ENCODE measurements at regions not wholly inside any gene's neighbourhood (a gene's known extent, or its start where the extent isn't known, plus 50 kb on each side); places are given as distances from the start of the nearest gene placed in this dataset.

DNA sequence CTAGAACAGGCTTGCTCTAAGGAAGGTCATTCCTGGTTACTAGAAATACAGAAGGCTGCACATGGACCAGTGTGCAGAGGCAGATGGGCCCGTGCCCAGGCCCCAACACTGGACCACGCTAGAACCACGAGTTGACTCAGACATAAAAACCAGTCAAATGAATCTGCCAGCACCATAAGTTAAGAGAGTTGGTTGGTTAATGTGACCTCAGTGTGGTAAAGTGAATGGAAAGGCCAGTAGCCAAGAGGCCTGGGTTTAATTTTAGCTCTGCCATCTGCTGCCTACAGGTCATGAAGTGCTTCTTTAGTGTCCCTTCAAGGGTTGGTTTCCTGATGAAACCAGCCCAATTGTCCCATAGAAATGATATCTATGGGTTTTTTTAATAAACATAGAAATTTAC lies 329.6 kb upstream of the NRP1 start:
- H4K20me1 ChIP-seq (ENCODE audit: insufficient read depth, low read length) = no peaks in the 10 kb centered on the region
- no peaks in the 10 kb centered on the region for H3K36me3 ChIP-seq (ENCODE audit: insufficient read depth, low read length)
- H3K4me1 ChIP-seq (ENCODE audit: insufficient read depth, low read length) = peaks cover 6% of the 10 kb centered on the region
- H3K27ac ChIP-seq (ENCODE audit: low read depth, low read length) = no peak overlapping the region
- no peaks in the 10 kb centered on the region for H3K9me3 ChIP-seq (ENCODE audit: low read depth, low read length)
- H3K4me3 ChIP-seq (ENCODE audit: insufficient read depth, low read length) = no peak overlapping the region
- no peak for DNase-seq (ENCODE audit: insufficient read length, low spot score, missing footprints)
- H3K27me3 ChIP-seq (ENCODE audit: insufficient read depth, low read length) = no peaks in the 10 kb centered on the region
- TF ChIP-seq, protein P1, sequence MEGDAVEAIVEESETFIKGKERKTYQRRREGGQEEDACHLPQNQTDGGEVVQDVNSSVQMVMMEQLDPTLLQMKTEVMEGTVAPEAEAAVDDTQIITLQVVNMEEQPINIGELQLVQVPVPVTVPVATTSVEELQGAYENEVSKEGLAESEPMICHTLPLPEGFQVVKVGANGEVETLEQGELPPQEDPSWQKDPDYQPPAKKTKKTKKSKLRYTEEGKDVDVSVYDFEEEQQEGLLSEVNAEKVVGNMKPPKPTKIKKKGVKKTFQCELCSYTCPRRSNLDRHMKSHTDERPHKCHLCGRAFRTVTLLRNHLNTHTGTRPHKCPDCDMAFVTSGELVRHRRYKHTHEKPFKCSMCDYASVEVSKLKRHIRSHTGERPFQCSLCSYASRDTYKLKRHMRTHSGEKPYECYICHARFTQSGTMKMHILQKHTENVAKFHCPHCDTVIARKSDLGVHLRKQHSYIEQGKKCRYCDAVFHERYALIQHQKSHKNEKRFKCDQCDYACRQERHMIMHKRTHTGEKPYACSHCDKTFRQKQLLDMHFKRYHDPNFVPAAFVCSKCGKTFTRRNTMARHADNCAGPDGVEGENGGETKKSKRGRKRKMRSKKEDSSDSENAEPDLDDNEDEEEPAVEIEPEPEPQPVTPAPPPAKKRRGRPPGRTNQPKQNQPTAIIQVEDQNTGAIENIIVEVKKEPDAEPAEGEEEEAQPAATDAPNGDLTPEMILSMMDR (IDR thresholded peaks at IDR 0.05; ENCODE audit: extremely low read depth, low read depth, low read length) = no peak
- H3K4me2 ChIP-seq (ENCODE audit: insufficient read depth, low read length) = no peak overlapping the region
- no peaks in the 10 kb centered on the region for H3K79me2 ChIP-seq (ENCODE audit: insufficient read depth, low read length)
- no peak overlapping the region for H2AFZ ChIP-seq (ENCODE audit: low read length)

DNA sequence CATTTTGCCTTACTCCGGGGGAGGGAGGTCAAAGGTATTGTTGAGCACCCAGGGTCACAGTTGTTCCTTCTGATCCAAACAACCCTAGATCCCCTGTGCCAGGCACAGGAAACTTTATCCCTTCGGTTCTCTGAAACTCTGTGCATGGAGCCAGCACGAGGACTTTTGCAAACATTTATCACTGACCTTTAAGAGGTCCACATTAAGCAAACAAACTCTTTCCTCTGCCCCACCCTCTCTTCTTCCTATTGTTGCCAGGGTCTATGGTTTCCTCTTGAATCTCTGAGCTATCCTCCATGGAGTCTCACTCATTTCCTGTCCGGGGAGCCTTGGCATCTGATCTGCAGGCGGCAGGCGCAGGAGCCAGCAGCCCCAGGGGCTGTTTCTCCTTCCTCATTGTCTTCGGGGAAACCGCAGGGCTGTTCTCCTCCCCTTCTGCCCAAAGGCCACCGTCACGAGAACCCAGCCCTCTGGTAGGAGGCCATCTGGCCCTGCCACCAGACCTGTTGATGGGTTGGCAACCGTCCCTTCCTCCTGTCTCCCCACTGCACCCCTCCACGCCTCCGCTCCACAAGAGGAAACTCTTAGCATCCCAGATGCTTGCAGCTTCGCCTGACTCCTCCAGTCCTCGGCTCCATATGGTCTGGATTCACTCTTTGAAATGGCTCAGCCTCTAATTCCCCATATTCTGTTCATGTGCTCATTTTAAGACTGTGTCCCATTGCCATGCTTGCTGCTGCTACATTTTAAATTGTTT lies 327.3 kb upstream of the NRP1 start:
- peak overlapping the region; percentile 29 for H3K4me3 ChIP-seq (ENCODE audit: insufficient read depth, low read length)
- TF ChIP-seq, protein P1 (IDR thresholded peaks at IDR 0.05; ENCODE audit: extremely low read depth, low read depth, low read length) = no peak
- peak overlapping the region; percentile 83 for H2AFZ ChIP-seq (ENCODE audit: low read length)
- H3K36me3 ChIP-seq (ENCODE audit: insufficient read depth, low read length) = no peaks in the 10 kb centered on the region
- no peak overlapping the region for H3K27ac ChIP-seq (ENCODE audit: low read depth, low read length)
- H3K4me2 ChIP-seq (ENCODE audit: insufficient read depth, low read length) = peak overlapping the region; percentile 51
- DNase-seq (ENCODE audit: insufficient read length, low spot score, missing footprints) = peak; percentile 39
- no peaks in the 10 kb centered on the region for H4K20me1 ChIP-seq (ENCODE audit: insufficient read depth, low read length)
- H3K27me3 ChIP-seq (ENCODE audit: insufficient read depth, low read length) = no peaks in the 10 kb centered on the region
- peaks cover 9% of the 10 kb centered on the region for H3K4me1 ChIP-seq (ENCODE audit: insufficient read depth, low read length)
- no peaks in the 10 kb centered on the region for H3K9me3 ChIP-seq (ENCODE audit: low read depth, low read length)
- H3K79me2 ChIP-seq (ENCODE audit: insufficient read depth, low read length) = no peaks in the 10 kb centered on the region

DNA sequence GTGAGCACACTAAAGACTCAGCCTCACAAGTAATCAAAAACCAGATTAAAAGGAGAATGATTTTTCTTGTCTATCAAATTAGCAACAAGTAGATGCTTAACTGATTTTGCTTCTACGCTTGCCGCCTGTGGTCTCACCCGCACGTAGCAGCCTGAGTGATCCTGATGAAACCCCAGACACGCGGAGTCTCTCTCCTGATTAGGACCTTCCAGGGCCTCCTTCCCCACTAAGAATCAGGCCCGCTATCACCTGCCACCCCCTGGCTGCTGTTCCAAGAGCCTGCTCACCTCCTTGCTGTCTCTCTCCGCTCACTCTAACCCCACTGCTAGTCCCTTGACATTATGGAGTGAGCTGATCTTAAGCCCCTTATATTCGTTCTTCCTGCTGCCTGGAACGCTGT lies 325.9 kb upstream of the NRP1 start:
- TF ChIP-seq, protein P1 (IDR thresholded peaks at IDR 0.05; ENCODE audit: extremely low read depth, low read depth, low read length) = no peak
- H3K9me3 ChIP-seq (ENCODE audit: low read depth, low read length) = no peaks in the 10 kb centered on the region
- H3K36me3 ChIP-seq (ENCODE audit: insufficient read depth, low read length) = no peaks in the 10 kb centered on the region
- H3K79me2 ChIP-seq (ENCODE audit: insufficient read depth, low read length) = no peaks in the 10 kb centered on the region
- H3K4me2 ChIP-seq (ENCODE audit: insufficient read depth, low read length) = no peak overlapping the region
- H3K27me3 ChIP-seq (ENCODE audit: insufficient read depth, low read length) = no peaks in the 10 kb centered on the region
- H4K20me1 ChIP-seq (ENCODE audit: insufficient read depth, low read length) = no peaks in the 10 kb centered on the region
- no peak overlapping the region for H3K4me3 ChIP-seq (ENCODE audit: insufficient read depth, low read length)
- H2AFZ ChIP-seq (ENCODE audit: low read length) = no peak overlapping the region
- DNase-seq (ENCODE audit: insufficient read length, low spot score, missing footprints) = no peak
- H3K27ac ChIP-seq (ENCODE audit: low read depth, low read length) = no peak overlapping the region
- peaks cover 9% of the 10 kb centered on the region for H3K4me1 ChIP-seq (ENCODE audit: insufficient read depth, low read length)

DNA sequence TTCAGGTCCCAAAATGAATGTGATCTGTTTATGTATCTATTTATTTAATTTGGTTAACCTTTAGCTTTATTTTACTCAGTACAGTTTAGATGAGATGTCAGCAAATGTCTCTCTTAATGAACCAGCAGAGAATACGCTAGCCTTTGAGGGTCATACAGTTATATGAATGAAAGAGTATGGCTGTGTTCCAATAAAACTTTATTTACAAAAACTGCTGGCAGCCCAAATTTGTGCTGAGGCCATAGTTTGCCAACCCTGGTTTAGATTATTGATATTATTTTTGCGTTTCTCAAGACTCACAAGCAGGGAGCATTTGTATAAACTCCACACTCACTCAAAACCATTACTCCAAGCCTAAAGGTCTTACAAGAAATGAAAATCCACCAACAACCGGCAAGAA lies 323.4 kb upstream of the NRP1 start:
- no peaks in the 10 kb centered on the region for H3K36me3 ChIP-seq (ENCODE audit: insufficient read depth, low read length)
- no peak overlapping the region for H2AFZ ChIP-seq (ENCODE audit: low read length)
- TF ChIP-seq, protein P1 (IDR thresholded peaks at IDR 0.05; ENCODE audit: extremely low read depth, low read depth, low read length) = no peak
- no peaks in the 10 kb centered on the region for H3K79me2 ChIP-seq (ENCODE audit: insufficient read depth, low read length)
- DNase-seq (ENCODE audit: insufficient read length, low spot score, missing footprints) = no peak
- no peaks in the 10 kb centered on the region for H4K20me1 ChIP-seq (ENCODE audit: insufficient read depth, low read length)
- peaks cover 17% of the 10 kb centered on the region for H3K4me1 ChIP-seq (ENCODE audit: insufficient read depth, low read length)
- H3K4me2 ChIP-seq (ENCODE audit: insufficient read depth, low read length) = no peak overlapping the region
- H3K4me3 ChIP-seq (ENCODE audit: insufficient read depth, low read length) = no peak overlapping the region
- H3K27me3 ChIP-seq (ENCODE audit: insufficient read depth, low read length) = no peaks in the 10 kb centered on the region
- H3K27ac ChIP-seq (ENCODE audit: low read depth, low read length) = no peak overlapping the region
- no peaks in the 10 kb centered on the region for H3K9me3 ChIP-seq (ENCODE audit: low read depth, low read length)

All from osteoblast (primary cell).